ENCODE measurements at regions not wholly inside any gene's neighbourhood (a gene's known extent, or its start where the extent isn't known, plus 50 kb on each side); places are given as distances from the start of the nearest gene placed in this dataset.
"Not testable (repeated sequence)": the region's sequence is repeated elsewhere in the genome, so short reads cannot be mapped to it uniquely, and the experiment has no call there.

GRCh38 chr4:181821039-181822004 is 421.9 kb upstream of the TENM3 start:
- DNase-seq (ENCODE audit: low read depth), result peak; percentile 69

DNA sequence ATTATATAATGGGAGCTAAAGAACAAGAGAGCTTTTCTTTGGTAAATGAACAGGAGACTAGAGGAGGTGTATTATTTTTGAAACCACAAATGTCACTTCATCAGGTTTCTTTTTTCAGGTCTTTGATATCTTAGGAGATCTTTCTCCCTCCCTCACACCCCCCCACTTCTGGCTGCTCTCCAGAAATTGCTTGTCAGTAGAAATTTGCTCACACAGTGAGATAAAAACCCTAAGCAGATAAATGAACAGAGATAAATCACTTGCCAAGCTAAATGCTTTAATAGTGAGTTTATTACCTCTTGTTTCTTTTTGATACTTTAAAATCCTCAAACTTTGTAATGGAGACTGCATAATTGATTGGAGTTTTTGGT is 421.2 kb upstream of the TENM3 start:
- DNase-seq (ENCODE audit: low read depth), result no peak

DNA sequence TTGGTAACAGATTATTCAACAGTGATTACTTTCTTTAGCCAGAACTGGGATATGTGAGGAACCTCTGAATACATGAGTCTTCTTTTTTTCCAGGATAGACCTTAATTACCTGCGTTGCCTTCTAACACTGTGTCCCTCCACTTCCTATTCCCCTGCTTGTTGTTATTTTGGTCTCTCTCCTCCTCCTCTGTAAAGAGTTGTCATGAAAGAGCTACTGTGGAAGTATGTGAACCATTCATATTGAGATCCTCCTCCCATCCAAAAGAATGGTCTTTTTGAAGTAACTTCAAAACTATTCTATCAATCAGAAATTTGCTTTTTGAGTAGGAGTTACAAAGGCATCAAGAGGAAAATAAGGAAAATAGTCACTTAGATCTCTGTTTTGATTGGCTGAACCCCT is 420.0 kb upstream of the TENM3 start:
- DNase-seq (ENCODE audit: low read depth), result no peak

- DNase-seq (ENCODE audit: low read depth), result no peak
These were observed 419.6 kb upstream of the TENM3 start for GRCh38 chr4:181823645-181824044.

GRCh38 chr4:181825564-181825963 is 417.6 kb upstream of the TENM3 start:
- DNase-seq (ENCODE audit: low read depth), result no peak

DNA sequence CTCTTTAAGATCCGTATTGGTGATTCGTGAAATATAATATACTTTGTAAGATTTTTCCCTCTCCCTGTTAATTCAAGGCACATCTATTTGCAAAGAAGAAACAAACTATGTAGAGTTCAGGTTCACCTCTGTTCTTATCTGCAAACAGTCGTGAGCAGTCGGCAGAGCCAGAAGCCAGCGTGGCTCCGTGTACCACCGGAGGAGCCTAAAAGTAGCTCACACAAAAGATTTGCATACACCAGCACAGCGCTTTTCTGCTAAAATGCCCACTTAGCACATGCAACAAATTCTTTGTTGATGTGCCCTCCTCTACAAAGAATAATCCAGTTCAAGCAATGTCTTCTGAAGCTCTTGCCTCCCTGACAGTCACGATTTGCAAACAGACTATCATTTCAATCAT is 416.0 kb upstream of the TENM3 start:
- DNase-seq (ENCODE audit: low read depth), result no peak

GRCh38 chr4:181830404-181831035 is 412.7 kb upstream of the TENM3 start:
- no peak for DNase-seq (ENCODE audit: low read depth)

- no peak for DNase-seq (ENCODE audit: low read depth)
These were observed 409.1 kb upstream of the TENM3 start for GRCh38 chr4:181834071-181834470.

DNA sequence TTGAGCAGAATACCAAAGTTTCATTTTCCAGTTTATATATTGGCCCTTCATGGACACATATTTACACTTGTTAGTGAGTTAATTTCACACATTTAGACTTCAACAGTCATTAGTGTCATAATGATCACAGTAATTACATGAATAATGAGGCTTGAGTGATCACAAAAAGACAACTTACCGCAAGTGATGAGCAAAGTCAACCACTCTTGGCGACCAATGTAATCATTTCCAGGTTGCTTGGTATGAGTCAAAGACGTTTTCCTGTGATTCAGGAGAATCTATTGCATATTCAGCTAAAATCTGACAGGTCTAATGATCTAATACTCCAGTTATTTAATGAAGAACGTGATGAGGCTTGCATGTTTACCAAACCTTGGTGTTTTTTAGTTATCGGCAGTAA is 407.9 kb upstream of the TENM3 start:
- no peak for DNase-seq (ENCODE audit: low read depth)

GRCh38 chr4:181838253-181838652 is 404.9 kb upstream of the TENM3 start:
- DNase-seq (ENCODE audit: low read depth), result no peak

DNA sequence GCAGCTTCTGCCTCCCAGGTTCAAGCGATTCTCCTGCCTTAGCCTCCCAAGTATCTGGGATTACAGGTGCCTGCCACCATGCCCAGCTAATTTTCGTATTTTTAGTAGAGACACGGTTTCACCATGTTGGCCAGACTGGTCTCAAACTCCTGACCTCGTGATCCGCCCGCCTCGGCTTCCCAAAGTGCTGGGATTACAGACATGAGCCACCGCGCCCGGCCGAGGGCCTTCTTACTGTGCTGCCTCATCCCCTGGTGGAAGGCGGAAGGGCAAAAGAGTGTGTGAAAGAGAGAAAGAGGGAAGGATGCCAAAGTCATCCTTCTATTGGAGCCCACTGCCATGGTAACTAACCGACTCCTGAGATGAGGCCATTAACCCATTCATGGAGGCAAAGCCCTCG is 399.4 kb upstream of the TENM3 start:
- DNase-seq (ENCODE audit: low read depth), result not testable (repeated sequence)

DNA sequence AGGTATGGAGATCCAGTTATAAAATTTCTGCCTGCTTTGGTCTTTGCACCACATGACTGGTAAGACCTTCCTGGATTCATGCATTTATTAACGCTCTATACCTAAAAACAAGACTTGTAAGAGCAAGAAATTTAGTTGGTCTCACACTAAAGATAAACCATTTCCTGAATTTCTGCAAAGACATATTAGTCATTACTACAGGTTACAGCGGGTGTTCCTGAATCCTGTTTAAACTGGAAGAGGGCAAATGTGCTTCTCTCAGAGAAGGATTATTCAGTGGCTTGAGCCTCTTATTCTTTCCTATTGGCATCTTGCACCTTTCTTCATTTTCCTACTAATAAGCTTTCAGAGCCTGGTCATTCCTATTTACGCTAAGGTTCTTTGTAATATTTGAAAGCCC is 397.6 kb upstream of the TENM3 start:
- peak; percentile 25 for DNase-seq (ENCODE audit: low read depth)

GRCh38 chr4:181846934-181847333 is 396.3 kb upstream of the TENM3 start:
- DNase-seq (ENCODE audit: low read depth), result no peak

DNA sequence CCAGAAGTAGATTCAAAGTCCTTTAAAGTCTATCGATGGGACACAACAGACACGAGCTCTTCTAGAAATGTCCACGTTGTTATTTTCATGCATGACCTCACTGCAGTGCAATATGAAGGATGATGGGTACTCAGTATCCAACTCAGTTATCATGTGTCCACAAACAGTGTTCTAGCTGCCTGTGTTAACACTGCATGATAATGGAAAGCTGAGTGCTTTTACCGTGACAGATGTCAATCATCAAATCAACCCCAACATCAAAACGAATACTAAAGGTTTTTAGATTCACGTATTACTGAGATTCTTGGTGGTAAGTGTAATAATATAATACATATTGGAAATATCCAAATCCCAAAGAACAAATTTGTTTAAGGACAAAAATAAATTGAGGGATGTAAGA is 394.8 kb upstream of the TENM3 start:
- DNase-seq (ENCODE audit: low read depth), result no peak

DNA sequence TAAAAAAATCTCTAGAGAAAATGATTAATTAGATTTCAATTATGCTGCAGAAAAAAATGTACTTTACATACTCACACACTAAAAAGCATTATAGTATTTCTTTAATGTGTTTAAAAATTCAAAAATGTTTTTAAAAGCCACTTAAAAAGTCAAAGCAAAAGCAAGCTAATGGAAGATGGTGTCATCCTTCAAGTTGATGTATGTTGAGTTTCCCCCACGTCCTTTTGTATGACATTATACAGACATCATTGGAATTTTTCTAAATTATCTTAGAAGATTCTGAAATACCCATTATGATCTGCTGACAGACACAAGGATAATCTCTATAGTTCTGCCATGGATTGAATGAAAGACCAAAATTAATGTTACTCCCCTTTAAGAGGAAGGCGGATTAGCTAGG is 393.7 kb upstream of the TENM3 start:
- DNase-seq (ENCODE audit: low read depth), result no peak

DNA sequence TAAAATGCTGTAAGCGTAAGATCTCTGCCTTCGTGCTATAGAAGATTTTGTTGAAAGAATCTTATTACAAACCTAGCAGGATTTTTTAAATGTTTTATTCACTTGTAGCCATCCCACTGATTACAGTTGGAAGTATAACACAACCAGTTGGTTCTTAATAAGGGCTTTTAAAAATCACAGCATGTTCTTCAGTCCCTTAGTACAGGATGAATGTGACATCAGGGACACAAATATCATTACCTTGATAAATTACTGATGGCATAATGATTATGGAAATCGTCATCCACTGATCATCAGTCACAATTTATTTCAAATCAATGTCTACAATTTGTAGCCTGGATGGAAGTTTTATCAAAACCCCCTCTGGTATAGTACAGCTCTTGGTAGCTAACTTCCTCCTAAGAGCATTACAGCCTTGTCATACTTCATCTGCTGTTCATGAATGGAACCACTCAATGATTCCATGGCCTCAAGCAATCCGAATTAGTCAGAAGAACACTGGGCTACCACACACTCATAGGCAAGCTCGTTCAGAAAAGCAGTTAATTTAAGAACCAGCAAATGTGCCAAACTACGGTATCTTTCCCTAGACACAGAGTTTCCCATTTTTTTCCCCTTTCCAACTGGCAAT is 389.2 kb upstream of the TENM3 start:
- no peak for DNase-seq (ENCODE audit: low read depth)

DNA sequence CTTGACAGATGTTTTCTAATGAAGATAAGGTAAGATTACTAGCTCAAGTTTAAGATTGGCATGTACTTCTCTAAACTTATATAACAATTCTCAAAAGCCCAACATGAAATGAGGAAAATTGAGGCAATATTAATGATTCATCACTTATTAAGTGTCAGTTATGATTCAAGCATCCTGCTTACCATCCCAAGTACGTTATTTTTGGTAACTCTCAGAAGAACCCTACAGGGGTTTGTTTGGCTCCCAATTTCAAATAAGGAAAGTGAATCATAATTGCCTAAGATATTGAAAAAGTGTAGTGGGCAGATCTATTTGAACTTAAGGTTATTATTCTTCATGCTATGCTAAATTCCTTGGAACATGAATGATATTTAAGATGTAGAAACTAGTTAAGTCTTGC is 387.9 kb upstream of the TENM3 start:
- no peak for DNase-seq (ENCODE audit: low read depth)

- not testable (repeated sequence) for DNase-seq (ENCODE audit: low read depth)
These were observed 385.7 kb upstream of the TENM3 start for GRCh38 chr4:181857471-181857870.

GRCh38 chr4:181858741-181859140 is 384.5 kb upstream of the TENM3 start:
- no peak for DNase-seq (ENCODE audit: low read depth)

DNA sequence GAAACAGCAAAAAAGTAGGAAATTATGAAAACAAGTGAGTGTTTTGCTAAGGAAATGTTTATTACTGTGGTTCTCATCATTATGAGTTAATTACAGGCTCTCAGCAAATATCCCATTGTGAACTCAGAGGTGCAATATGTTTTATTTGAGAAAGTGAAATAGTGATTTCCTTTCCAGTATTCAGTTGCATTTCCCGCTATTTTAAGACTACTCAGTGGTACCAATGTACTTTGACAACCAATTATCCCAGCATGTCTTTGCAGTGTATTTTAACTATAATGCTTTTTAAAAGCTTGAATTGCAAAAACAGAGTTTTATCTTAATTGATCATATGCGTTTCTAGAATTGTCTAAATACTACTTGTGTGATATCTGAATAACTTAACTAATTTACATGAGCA is 383.8 kb upstream of the TENM3 start:
- no peak for DNase-seq (ENCODE audit: low read depth)

DNA sequence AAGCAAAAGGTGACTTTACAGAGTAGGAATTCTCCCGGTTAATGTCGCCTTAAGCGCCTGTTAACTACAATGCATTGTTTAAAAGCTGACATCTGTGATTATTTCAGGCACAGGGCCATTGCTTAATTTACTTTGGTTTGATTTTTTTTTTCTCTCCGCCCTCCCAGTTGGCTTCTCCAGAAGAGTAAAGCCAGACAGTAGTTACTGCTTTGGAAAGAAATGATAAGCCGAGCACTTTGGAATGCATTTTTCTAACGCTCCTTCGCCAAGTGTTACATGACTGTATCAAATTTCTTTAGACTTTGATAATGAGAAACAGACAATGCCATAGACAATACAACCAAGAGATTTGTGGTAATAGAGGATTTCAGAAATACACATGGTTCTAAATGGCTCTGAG is 383.0 kb upstream of the TENM3 start:
- no peak for DNase-seq (ENCODE audit: low read depth)

DNA sequence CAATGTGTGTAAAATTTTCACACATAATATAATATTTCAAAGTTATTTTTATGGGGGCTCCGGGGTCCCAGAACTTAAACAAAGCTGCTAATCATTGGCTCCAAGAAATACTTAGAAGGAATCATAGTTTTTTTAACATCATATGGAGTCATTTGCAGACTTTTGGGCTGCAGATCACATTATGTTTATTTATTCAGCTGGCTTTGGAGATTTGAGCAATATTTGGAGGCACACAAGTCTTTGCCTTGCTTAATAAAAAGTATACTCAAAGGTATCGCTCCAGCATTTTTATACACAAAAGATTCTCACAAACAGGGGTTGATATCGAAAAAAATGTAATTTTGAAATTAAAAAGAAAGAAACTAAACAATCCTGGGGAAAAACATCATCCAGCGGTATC is 382.5 kb upstream of the TENM3 start:
- no peak for DNase-seq (ENCODE audit: low read depth)

DNA sequence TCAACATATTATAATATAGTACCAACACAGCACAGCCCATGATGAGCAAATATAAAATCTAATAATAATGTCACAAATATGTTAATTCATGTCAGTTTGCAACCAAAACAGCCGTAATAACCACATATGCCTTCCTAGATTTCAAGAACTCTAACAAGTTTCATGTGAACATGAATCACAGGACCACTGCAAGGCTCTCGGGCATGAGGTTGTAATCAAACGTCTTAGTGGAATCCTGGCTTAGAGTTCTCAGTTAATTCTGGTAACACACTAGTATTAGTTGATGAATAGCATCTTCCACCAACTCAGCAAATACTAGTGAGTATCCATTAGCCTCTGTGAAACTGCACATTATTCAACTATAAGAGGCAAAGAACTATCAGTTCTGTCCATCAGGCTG is 379.3 kb upstream of the TENM3 start:
- DNase-seq (ENCODE audit: low read depth), result no peak

Data from HT1080 (cell line).